AG10803 (cell line): ENCODE measurements at regions not wholly inside any gene's neighbourhood (a gene's known extent, or its start where the extent isn't known, plus 50 kb on each side); places are given as distances from the start of the nearest gene placed in this dataset.

Source experiments
- DNase-seq: peaks from one replicate; pipeline ENCODE4 v3.0.0; 2010; ENCODE audit warnings: low read depth
- H3K4me3 ChIP-seq: 2 replicates; pipeline ENCODE4 v1.5.1; 2011; ENCODE audit warnings: mild to moderate bottlenecking, low read length, control low read depth
- TF ChIP-seq, protein P1 (sequence below): conservative IDR thresholded peaks from 2 replicates; pipeline ENCODE4 v1.5.1; 2011; ENCODE audit warnings: mild to moderate bottlenecking, low read length, control low read depth, inconsistent platforms

DNA sequence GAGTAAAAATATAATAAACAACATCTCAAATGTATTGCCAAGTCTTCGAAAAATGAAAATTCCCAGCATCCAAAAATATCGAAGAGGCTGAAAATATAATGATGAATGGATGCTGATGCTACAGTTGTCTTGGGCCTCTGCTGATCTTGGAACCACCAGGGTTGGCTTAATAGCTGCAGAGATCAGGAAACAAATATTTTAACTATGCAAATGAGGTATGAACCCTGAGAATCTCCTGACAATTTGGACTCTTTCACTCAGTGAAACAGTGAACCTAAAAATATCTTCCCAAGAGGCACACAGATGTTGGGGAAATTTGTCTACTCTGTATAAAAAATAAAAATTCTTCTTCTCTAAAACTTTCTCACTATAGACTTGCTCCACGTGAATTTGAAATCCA, 97.7 kb upstream of the EGFR start:
- peak; percentile 66 for DNase-seq

DNA sequence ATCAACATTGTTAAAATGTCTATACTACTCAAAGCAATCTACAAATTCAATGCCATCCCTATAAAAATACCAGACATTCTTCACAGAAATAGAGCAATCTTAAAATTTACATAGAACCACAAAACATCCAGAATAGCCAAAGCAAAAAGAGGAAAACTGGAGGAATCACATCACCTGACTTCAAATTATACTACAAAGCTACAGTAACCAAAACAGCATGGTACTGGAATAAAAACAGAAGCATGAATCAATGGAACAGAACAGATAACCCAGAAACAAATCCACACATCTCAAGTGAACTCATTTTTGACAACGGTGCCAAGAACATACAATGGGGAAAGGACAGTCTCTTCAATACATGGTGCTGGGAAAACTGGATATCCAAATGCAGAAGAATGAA, 87.3 kb upstream of the EGFR start:
- TF ChIP-seq, protein P1, sequence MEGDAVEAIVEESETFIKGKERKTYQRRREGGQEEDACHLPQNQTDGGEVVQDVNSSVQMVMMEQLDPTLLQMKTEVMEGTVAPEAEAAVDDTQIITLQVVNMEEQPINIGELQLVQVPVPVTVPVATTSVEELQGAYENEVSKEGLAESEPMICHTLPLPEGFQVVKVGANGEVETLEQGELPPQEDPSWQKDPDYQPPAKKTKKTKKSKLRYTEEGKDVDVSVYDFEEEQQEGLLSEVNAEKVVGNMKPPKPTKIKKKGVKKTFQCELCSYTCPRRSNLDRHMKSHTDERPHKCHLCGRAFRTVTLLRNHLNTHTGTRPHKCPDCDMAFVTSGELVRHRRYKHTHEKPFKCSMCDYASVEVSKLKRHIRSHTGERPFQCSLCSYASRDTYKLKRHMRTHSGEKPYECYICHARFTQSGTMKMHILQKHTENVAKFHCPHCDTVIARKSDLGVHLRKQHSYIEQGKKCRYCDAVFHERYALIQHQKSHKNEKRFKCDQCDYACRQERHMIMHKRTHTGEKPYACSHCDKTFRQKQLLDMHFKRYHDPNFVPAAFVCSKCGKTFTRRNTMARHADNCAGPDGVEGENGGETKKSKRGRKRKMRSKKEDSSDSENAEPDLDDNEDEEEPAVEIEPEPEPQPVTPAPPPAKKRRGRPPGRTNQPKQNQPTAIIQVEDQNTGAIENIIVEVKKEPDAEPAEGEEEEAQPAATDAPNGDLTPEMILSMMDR, result no peak
- no peak for DNase-seq
- no peak overlapping the region for H3K4me3 ChIP-seq

More for the DNA sequence above, 97.7 kb upstream of the EGFR start:
- TF ChIP-seq, protein P1, result no peak
- H3K4me3 ChIP-seq, result no peak overlapping the region

DNA sequence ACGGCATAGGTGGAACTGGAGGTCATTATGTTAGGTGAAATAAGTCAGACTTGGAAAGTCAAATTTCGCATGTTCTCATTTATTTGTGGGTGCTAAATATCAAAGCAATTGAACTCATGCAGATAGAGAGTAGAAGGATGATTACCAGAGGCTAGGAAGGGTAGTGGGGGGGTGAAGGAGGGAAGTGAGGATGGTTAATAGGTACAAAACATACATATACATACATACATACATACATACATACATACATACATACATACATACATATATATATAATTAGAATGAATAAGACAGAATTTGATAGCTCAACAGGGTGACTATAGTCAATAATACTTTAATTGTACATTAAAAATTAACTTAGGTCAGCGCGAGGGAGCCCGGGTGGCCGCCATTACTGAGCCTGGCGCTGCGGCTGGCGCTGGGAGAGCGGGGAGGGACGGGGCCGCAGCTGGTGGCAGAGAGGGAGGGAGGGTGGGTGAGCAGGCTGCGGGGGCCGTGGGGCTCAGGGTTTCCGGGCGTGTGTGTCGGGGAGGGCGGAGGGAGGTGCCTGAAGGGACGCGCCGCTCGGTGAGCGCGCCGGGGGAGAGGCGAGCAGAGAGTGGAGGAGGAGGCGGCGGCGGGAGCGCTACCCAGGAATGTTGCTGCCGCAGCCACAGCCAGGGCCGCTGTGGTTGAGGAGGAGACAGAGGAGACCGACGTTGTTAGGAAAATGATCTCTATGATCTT, 85.8 kb upstream of the EGFR start:
- peak overlapping the region; percentile 55 for H3K4me3 ChIP-seq
- DNase-seq, result peak; percentile 66
- TF ChIP-seq, protein P1, result no peak

DNA sequence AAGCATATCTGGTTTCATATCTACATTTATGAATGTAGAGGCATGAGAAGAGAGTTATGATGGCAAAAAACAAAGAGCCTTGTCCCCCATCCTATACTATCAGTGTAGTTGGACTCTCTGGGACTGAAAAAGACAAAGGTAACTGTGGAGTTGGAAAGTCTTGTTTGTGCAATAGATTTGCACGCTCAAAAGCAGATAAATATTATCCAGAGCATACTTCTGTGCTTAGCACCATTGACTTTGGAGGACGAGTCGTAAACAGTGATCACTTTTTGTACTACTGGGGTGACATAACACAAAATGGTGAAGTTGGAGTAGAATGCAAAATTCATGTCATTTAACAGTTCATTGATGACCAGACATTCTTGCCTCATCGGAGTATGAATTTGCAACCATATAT, 85.2 kb upstream of the EGFR start:
- no peak for DNase-seq
- peak overlapping the region; percentile 55 for H3K4me3 ChIP-seq
- TF ChIP-seq, protein P1, result no peak

DNA sequence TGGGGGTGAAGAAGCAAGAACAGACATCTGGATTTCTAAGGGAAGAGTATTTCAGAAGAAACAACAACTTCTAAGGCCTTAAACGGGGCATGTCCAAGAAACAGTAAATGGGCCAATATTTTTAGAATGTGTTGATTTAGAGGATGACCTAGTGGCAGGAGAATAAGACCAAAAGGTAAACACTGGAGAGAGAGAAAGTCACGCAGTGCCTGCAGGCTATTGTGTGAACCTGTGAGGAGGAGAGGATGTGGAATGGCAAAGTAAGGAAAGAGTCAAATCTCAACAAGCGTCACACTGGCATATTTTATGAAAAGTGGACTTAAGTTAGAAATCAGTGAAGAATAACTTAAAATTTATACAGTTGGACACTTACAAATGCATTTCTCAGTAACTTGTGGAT, 78.1 kb upstream of the EGFR start:
- H3K4me3 ChIP-seq, result no peak overlapping the region
- DNase-seq, result no peak
- TF ChIP-seq, protein P1, result no peak

DNA sequence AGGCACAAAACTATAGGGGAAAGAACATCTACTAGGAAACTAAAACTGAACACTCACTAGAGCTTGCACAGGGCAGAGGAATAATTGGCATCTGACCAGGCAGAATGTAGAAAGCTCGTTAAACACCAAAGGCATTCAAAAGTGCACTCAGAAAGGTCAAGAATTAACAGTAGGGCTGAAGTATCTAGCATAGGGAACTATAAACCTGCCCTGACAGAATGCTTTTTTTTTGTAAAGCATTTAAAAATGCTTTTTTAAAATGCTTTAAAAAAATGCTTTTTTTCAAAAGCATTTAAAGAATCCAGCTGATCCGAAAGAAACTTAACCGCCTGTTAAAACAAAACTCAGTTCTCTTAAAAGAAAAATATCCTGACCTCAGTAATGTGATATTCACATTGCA, 74.6 kb upstream of the EGFR start:
- peak; percentile 16 for DNase-seq
- H3K4me3 ChIP-seq, result no peak overlapping the region

DNA sequence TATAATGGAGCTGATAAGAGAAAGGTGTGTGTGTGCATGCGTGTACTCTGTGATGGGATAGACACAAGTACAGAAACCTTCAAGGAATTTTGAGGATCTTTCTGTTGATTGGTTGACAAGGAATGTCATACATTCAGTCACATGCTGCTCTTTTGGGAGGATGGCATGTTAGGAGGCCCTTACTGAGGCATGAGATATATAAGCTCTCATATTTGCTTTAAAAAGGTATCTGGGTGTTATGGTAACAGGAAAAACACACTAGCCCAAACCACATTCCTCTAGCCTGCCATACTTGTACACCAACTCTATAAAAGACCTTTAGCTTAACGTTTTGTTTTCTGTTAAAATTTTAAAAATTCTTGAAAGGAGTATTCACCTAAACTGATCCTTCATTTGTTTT, 72.5 kb upstream of the EGFR start:
- TF ChIP-seq, protein P1, result no peak
- no peak for DNase-seq
- H3K4me3 ChIP-seq, result no peak overlapping the region

More for the DNA sequence above, 74.6 kb upstream of the EGFR start:
- TF ChIP-seq, protein P1, result no peak
